HG03196 (cell line): ENCODE measurements at regions not wholly inside any gene's neighbourhood (a gene's known extent, or its start where the extent isn't known, plus 50 kb on each side); places are given as distances from the start of the nearest gene placed in this dataset.

Source experiments
- ATAC-seq: cut with Tn5 transposase; IDR thresholded peaks from one replicate; pipeline ENCODE4 v1.9.1; 2021; ENCODE audit not compliant: unreplicated experiment

- ATAC-seq: no peak
Observed at GRCh38 chr6:145178391-145178790, 556.9 kb downstream of the EPM2A start.

- ATAC-seq: no peak
Observed at GRCh38 chr6:145187491-145188206, 547.7 kb downstream of the EPM2A start.

GRCh38 chr6:145189836-145190235 is 545.5 kb downstream of the EPM2A start:
- ATAC-seq: no peak

- no peak for ATAC-seq
Observed at GRCh38 chr6:145194389-145194788, 540.9 kb downstream of the EPM2A start.

GRCh38 chr6:145199961-145200360 is 535.4 kb downstream of the EPM2A start:
- ATAC-seq: no peak

- ATAC-seq: no peak
Observed at GRCh38 chr6:145204301-145204700, 531.0 kb downstream of the EPM2A start.

GRCh38 chr6:145206247-145206907 is 528.9 kb downstream of the EPM2A start:
- no peak for ATAC-seq

GRCh38 chr6:145208474-145208873 is 526.8 kb downstream of the EPM2A start:
- no peak for ATAC-seq

- no peak for ATAC-seq
Observed at GRCh38 chr6:145209272-145209671, 526.0 kb downstream of the EPM2A start.

- ATAC-seq: peak; percentile 22
Observed at GRCh38 chr6:145212813-145213212, 522.5 kb downstream of the EPM2A start.

GRCh38 chr6:145213614-145214013 is 521.7 kb downstream of the EPM2A start:
- ATAC-seq: peak; percentile 81

- ATAC-seq: no peak
Observed at GRCh38 chr6:145214570-145214969, 520.8 kb downstream of the EPM2A start.

- ATAC-seq: no peak
Observed at GRCh38 chr6:145224450-145224849, 510.9 kb downstream of the EPM2A start.

- no peak for ATAC-seq
Observed at GRCh38 chr6:145225500-145225899, 509.8 kb downstream of the EPM2A start.

GRCh38 chr6:145227593-145227992 is 507.7 kb downstream of the EPM2A start:
- ATAC-seq: no peak

GRCh38 chr6:145228962-145229582 is 506.2 kb downstream of the EPM2A start:
- no peak for ATAC-seq

- ATAC-seq: no peak
Observed at GRCh38 chr6:145233955-145234354, 501.4 kb downstream of the EPM2A start.

- ATAC-seq: no peak
Observed at GRCh38 chr6:145235207-145235606, 500.1 kb downstream of the EPM2A start.

- no peak for ATAC-seq
Observed at GRCh38 chr6:145238787-145239186, 496.5 kb downstream of the EPM2A start.

- ATAC-seq: no peak
Observed at GRCh38 chr6:145241039-145241438, 494.3 kb downstream of the EPM2A start.

- no peak for ATAC-seq
Observed at GRCh38 chr6:145241721-145242120, 493.6 kb downstream of the EPM2A start.
